OCI-LY3 (cell line): ENCODE measurements at regions not wholly inside any gene's neighbourhood (a gene's known extent, or its start where the extent isn't known, plus 50 kb on each side); places are given as distances from the start of the nearest gene placed in this dataset.

Source experiments
- H2AFZ ChIP-seq: fragments of 200-600, 300-600 bp; shearing (Covaris generic); 2 replicates; pipeline ENCODE4 v1.6.0; 2014; ENCODE audit warnings: antibody characterized with exemption, low read depth, low read length
- H3K27ac ChIP-seq: fragments of 200-600, 300-600 bp; sonication (generic); 2 replicates; pipeline ENCODE4 v1.5.1; 2014; ENCODE audit warnings: mild to moderate bottlenecking, low read length, moderate library complexity, mixed read lengths
- H3K27me3 ChIP-seq: fragments of 200-600, 300-600 bp; sonication (generic); 2 replicates; pipeline ENCODE4 v1.6.1; 2014; ENCODE audit warnings: low read depth, low read length, mixed read lengths
- H3K36me3 ChIP-seq: fragments of 200-600, 300-600 bp; sonication (generic); replicated peaks from 2 replicates; pipeline ENCODE3; 2014; ENCODE audit warnings: low read depth, low read length, mixed read lengths
- H3K4me1 ChIP-seq: fragments of 300-600, 200-600 bp; sonication (generic); 2 replicates; pipeline ENCODE4 v1.6.1; 2014; ENCODE audit warnings: low read length, mixed read lengths
- H3K4me2 ChIP-seq: fragments of 200-600, 300-600 bp; sonication (generic); 2 replicates; pipeline ENCODE4 v1.6.1; 2014; ENCODE audit warnings: low read length, mixed read lengths
- H3K4me3 ChIP-seq: fragments of 300-600, 200-600 bp; sonication (generic); 2 replicates; pipeline ENCODE4 v1.5.1; 2014; ENCODE audit warnings: antibody characterized with exemption, mild to moderate bottlenecking, low read length, moderate library complexity
- H3K79me2 ChIP-seq: fragments of 300-600, 200-600 bp; shearing (Covaris generic); 2 replicates; pipeline ENCODE4 v1.6.1; 2014; ENCODE audit warnings: mild to moderate bottlenecking, low read length, mixed read lengths
- H3K9ac ChIP-seq: fragments of 300-600, 200-600 bp; shearing (Covaris generic); 2 replicates; pipeline ENCODE4 v1.6.0; 2014; ENCODE audit warnings: mild to moderate bottlenecking, low read length, moderate library complexity
- H3K9me3 ChIP-seq: fragments of 200-600, 300-600 bp; shearing (Covaris generic); 2 replicates; pipeline ENCODE4 v1.6.1; 2014; ENCODE audit warnings: low read length, mixed read lengths; ENCODE audit not compliant: insufficient read depth
- H4K20me1 ChIP-seq: fragments of 200-600, 300-600 bp; sonication (generic); 2 replicates; pipeline ENCODE4 v1.6.1; 2016; ENCODE audit warnings: low read length, mixed read lengths; ENCODE audit not compliant: insufficient read depth
- EZH2phosphoT487 ChIP-seq: fragments of 200-600 bp; shearing (Covaris generic); IDR thresholded peaks from 2 replicates; pipeline ENCODE4 v1.6.1; 2018; ENCODE audit warnings: antibody characterized with exemption, mixed run types, low read depth
- TF ChIP-seq, protein P1 (sequence below): fragments of 200-600, 300-600 bp; sonication (generic); IDR thresholded peaks from 2 replicates; pipeline ENCODE4 v1.5.1; 2014; ENCODE audit warnings: antibody characterized with exemption, low read length, low read depth

GRCh38 chr5:136513430-136513829 lies 148.1 kb upstream of the TRPC7 start:
- Histone ChIP-seq H3K9me3 (no peaks in the 10 kb centered on the region), H3K36me3 (no peaks in the 10 kb centered on the region), H3K4me1 (no peaks in the 10 kb centered on the region), H3K4me2 (no peak overlapping the region), H4K20me1 (no peaks in the 10 kb centered on the region), H3K27me3 (no peaks in the 10 kb centered on the region), H2AFZ (no peak overlapping the region), H3K27ac (no peak overlapping the region), H3K79me2 (no peaks in the 10 kb centered on the region), H3K9ac (no peak overlapping the region), H3K4me3 (no peak overlapping the region)
- TF ChIP-seq EZH2phosphoT487 = no peak
- TF ChIP-seq, protein P1, sequence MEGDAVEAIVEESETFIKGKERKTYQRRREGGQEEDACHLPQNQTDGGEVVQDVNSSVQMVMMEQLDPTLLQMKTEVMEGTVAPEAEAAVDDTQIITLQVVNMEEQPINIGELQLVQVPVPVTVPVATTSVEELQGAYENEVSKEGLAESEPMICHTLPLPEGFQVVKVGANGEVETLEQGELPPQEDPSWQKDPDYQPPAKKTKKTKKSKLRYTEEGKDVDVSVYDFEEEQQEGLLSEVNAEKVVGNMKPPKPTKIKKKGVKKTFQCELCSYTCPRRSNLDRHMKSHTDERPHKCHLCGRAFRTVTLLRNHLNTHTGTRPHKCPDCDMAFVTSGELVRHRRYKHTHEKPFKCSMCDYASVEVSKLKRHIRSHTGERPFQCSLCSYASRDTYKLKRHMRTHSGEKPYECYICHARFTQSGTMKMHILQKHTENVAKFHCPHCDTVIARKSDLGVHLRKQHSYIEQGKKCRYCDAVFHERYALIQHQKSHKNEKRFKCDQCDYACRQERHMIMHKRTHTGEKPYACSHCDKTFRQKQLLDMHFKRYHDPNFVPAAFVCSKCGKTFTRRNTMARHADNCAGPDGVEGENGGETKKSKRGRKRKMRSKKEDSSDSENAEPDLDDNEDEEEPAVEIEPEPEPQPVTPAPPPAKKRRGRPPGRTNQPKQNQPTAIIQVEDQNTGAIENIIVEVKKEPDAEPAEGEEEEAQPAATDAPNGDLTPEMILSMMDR = no peak

DNA sequence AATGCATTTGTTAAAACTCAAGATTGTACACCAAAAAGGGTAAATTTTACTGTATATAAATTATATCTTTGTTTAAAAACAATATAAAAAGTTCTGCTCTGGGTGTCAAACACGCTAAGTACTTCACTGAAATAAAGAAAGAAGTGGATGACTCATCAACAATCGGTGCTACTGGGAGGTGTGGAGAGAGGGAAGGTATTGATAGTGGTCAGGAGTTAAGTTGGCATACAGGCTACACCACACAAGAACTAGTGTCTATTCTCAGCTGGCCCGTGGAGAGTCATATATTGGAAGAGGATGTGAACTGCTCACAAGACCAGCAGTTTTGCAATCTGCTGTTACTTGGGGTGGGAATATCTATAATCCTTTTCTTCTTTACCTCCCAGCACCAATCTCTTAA lies 145.7 kb upstream of the TRPC7 start:
- H3K4me3 ChIP-seq = no peak overlapping the region
- no peaks in the 10 kb centered on the region for H3K9me3 ChIP-seq
- no peak overlapping the region for H3K27ac ChIP-seq
- no peak for TF ChIP-seq EZH2phosphoT487
- TF ChIP-seq, protein P1 = no peak
- H4K20me1 ChIP-seq = no peaks in the 10 kb centered on the region
- no peak overlapping the region for H2AFZ ChIP-seq
- no peaks in the 10 kb centered on the region for H3K27me3 ChIP-seq
- no peaks in the 10 kb centered on the region for H3K36me3 ChIP-seq
- H3K4me2 ChIP-seq = no peak overlapping the region
- H3K79me2 ChIP-seq = no peaks in the 10 kb centered on the region
- H3K9ac ChIP-seq = no peak overlapping the region
- no peaks in the 10 kb centered on the region for H3K4me1 ChIP-seq

GRCh38 chr5:136510481-136510880 lies 145.1 kb upstream of the TRPC7 start:
- Histone ChIP-seq H3K79me2 (no peaks in the 10 kb centered on the region), H3K4me1 (no peaks in the 10 kb centered on the region), H2AFZ (no peak overlapping the region), H3K27ac (no peak overlapping the region), H3K9me3 (no peaks in the 10 kb centered on the region), H4K20me1 (no peaks in the 10 kb centered on the region), H3K4me2 (no peak overlapping the region), H3K27me3 (no peaks in the 10 kb centered on the region), H3K9ac (no peak overlapping the region), H3K36me3 (no peaks in the 10 kb centered on the region), H3K4me3 (no peak overlapping the region)
- TF ChIP-seq, protein P1 = no peak
- no peak for TF ChIP-seq EZH2phosphoT487

DNA sequence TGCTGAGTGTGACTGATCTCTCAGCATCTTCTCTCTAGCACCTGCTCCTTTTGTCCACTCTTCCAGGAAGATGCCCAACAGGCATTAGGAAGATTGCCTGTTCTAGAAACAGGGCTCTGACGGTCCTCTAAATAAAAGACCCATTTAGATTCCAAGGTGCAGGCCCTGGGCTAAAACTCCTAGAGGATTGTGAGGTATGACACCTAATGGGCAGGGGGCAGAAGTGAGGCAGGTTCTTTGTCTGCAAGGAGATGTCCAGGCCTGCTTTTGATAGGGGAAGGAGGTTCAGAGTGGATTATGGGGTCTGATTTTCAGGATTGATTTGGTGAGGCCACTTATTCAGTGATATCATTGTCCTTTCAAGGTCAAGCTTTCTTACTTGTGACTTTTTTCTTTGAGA lies 140.8 kb upstream of the TRPC7 start:
- Histone ChIP-seq H3K9ac (no peak overlapping the region), H3K27me3 (no peaks in the 10 kb centered on the region), H3K79me2 (no peaks in the 10 kb centered on the region), H4K20me1 (no peaks in the 10 kb centered on the region), H3K36me3 (no peaks in the 10 kb centered on the region), H3K4me2 (no peak overlapping the region), H3K4me1 (no peaks in the 10 kb centered on the region), H2AFZ (no peak overlapping the region), H3K9me3 (no peaks in the 10 kb centered on the region), H3K4me3 (no peak overlapping the region), H3K27ac (no peak overlapping the region)
- TF ChIP-seq, protein P1 = no peak
- TF ChIP-seq EZH2phosphoT487 = no peak
